GM12878 (cell line): ENCODE measurements at regions not wholly inside any gene's neighbourhood (a gene's known extent, or its start where the extent isn't known, plus 50 kb on each side); places are given as distances from the start of the nearest gene placed in this dataset.

Experiments
- ATAC-seq: fragments of 200-7000 bp; cut with Tn5 transposase; 3 replicates; pipeline ENCODE4 v1.9.1; 2020; ENCODE audit warnings: mild to moderate bottlenecking, moderate library complexity
- BruUV-seq: library from RNA; stranded (reverse); fragments of 400-500 nt; replicated peaks from 2 replicates; lab custom pipeline; 2021; lab: Mats Ljungman, UMichigan
- CTCF ChIA-PET: fragments of 300-600 bp; sonication (Branson Sonifier 250); formaldehyde crosslinking; extraction: SDS; loops from one replicate; lab custom pipeline; 2021; ENCODE audit warnings: inconsistent platforms; lab: Yijun Ruan, JAX
- POLR2A ChIA-PET: fragments of 350-600 bp; formaldehyde crosslinking; extraction: SDS; loops from one replicate; lab custom pipeline; 2021; ENCODE audit warnings: inconsistent platforms; lab: Charles Lee
- RAD21 ChIA-PET: fragments of 300-600 bp; sonication (Branson Sonifier 250); formaldehyde crosslinking; loops from one replicate; lab custom pipeline; 2023; ENCODE audit warnings: antibody characterized with exemption; ENCODE audit not compliant: unreplicated experiment; lab: Charles Lee
- SMC1A ChIA-PET: fragments of 300-600 bp; sonication (Branson Sonifier 250); formaldehyde crosslinking; loops from one replicate; lab custom pipeline; 2023; ENCODE audit not compliant: unreplicated experiment, uncharacterized antibody; lab: Charles Lee
- DNase-seq: peaks from one replicate; pipeline ENCODE4 v3.0.0-alpha.2; 2011; ENCODE audit warnings: low read depth, low spot score
- FAIRE-seq: peaks from 3 replicates; lab custom pipeline; 2011; peaks lifted over from hg19 to GRCh38; lab: Jason Lieb, UNC
- H2AFZ ChIP-seq: 2 replicates; pipeline ENCODE4 v1.6.0; 2011; ENCODE audit warnings: low read depth, low read length, control low read depth; ENCODE audit not compliant: control insufficient read depth
- H3K27ac ChIP-seq: 2 replicates; pipeline ENCODE4 v1.5.1; 2011; ENCODE audit warnings: control low read depth; ENCODE audit not compliant: control insufficient read depth, insufficient read depth
- H3K27me3 ChIP-seq, 2 experiments: replicated peaks in 1 of 2; 2 replicates each; pipeline versions ENCODE4 v1.6.0 to v1.6.1; 2011; ENCODE audit warnings: low read length in 1 of 2; ENCODE audit not compliant: control insufficient read depth in 2 of 2, insufficient read depth in 2 of 2
- H3K36me3 ChIP-seq, 2 experiments: 2 replicates each; pipeline ENCODE4 v1.5.1; 2011; ENCODE audit warnings: low read length in 1 of 2; ENCODE audit not compliant: control insufficient read depth in 2 of 2, insufficient read depth in 2 of 2
- H3K4me1 ChIP-seq: 2 replicates; pipeline ENCODE4 v1.6.1; 2011; ENCODE audit warnings: mild to moderate bottlenecking, low read length, moderate library complexity, mixed read lengths; ENCODE audit not compliant: control insufficient read depth, insufficient read depth
- H3K4me2 ChIP-seq: 2 replicates; pipeline ENCODE4 v1.6.0; 2011; ENCODE audit warnings: control low read depth; ENCODE audit not compliant: control insufficient read depth, insufficient read depth
- H3K4me3 ChIP-seq: fragments of 200-600 bp; sonication (generic); 2 replicates; pipeline ENCODE4 v1.5.1; 2016
- H3K79me2 ChIP-seq: 2 replicates; pipeline ENCODE4 v1.6.0; 2011; ENCODE audit warnings: low read length; ENCODE audit not compliant: control insufficient read depth, insufficient read depth
- H3K9ac ChIP-seq: 2 replicates; pipeline ENCODE4 v1.8.0; 2011; ENCODE audit warnings: low read length, control low read depth, mixed read lengths; ENCODE audit not compliant: control insufficient read depth, insufficient read depth
- H3K9me3 ChIP-seq: replicated peaks from 3 replicates; pipeline ENCODE4 v1.5.1; 2011; ENCODE audit warnings: mild to moderate bottlenecking, low read length; ENCODE audit not compliant: control insufficient read depth, insufficient read depth
- H4K20me1 ChIP-seq: 2 replicates; pipeline ENCODE4 v1.6.0; 2011; ENCODE audit not compliant: control insufficient read depth, insufficient read depth
- ATF3 ChIP-seq: IDR thresholded peaks from 2 replicates; pipeline ENCODE4 v1.6.1; 2011; ENCODE audit warnings: low read depth, mild to moderate bottlenecking, low read length, moderate library complexity, borderline replicate concordance; ENCODE audit errors: extremely low read depth
- BCL11A ChIP-seq: IDR thresholded peaks from 2 replicates; pipeline ENCODE4 v1.6.1; 2011; ENCODE audit warnings: low read depth, low read length
- EP300 ChIP-seq, 2 experiments: fragments of 150-350 bp in 1 of 2; IDR thresholded peaks; 2 replicates each; pipeline ENCODE4 v1.6.1; 2011 to 2012; ENCODE audit warnings: low read depth in 2 of 2, low read length in 2 of 2, borderline replicate concordance in 1 of 2, improper control_type of control experiment in 1 of 2, inconsistent platforms in 1 of 2; ENCODE audit not compliant: control insufficient read depth in 1 of 2
- ETV6 ChIP-seq, 2 experiments: fragments of 450-650 bp in 1 of 2; IDR thresholded peaks in 1 of 2; conservative IDR thresholded peaks in 1 of 2; 2 replicates each; pipeline ENCODE4 v1.6.1; 2014; ENCODE audit warnings: antibody characterized with exemption in 1 of 2, borderline replicate concordance in 1 of 2, low read depth in 1 of 2, mild to moderate bottlenecking in 1 of 2, moderate library complexity in 1 of 2
- FOXM1 ChIP-seq: IDR thresholded peaks from 2 replicates; pipeline ENCODE4 v1.6.1; 2012; ENCODE audit warnings: low read depth, mild to moderate bottlenecking, inconsistent platforms, low read length, moderate library complexity
- HDAC2 ChIP-seq: fragments of 200-600 bp; sonication (generic); IDR thresholded peaks from 2 replicates; pipeline ENCODE4 v1.6.1; 2017
- KAT2A ChIP-seq: conservative IDR thresholded peaks from 2 replicates; pipeline ENCODE4 v1.6.1; 2011; ENCODE audit warnings: low read depth, low read length; ENCODE audit not compliant: control insufficient read depth
- KLF5 ChIP-seq: fragments of 450-650 bp; IDR thresholded peaks from 2 replicates; pipeline ENCODE4 v1.6.1; 2014; ENCODE audit warnings: mild to moderate bottlenecking; ENCODE audit not compliant: partially characterized antibody
- MYC ChIP-seq: IDR thresholded peaks from 2 replicates; pipeline ENCODE4 v1.6.1; 2011; ENCODE audit warnings: mild to moderate bottlenecking, low read length, moderate library complexity, inconsistent platforms; ENCODE audit not compliant: insufficient read depth, insufficient replicate concordance, insufficient read length, severe bottlenecking
- NR2C2 ChIP-seq: IDR thresholded peaks from 2 replicates; pipeline ENCODE4 v1.6.1; 2011; ENCODE audit warnings: borderline replicate concordance, low read depth; ENCODE audit not compliant: control insufficient read depth, insufficient read length
- NRF1 ChIP-seq: conservative IDR thresholded peaks from 2 replicates; pipeline ENCODE4 v1.6.1; 2011; ENCODE audit warnings: mild to moderate bottlenecking, low read depth, low read length, improper control_type of control experiment
- PAX8 ChIP-seq: fragments of 450-650 bp; IDR thresholded peaks from 2 replicates; pipeline ENCODE4 v1.6.1; 2017; ENCODE audit warnings: mild to moderate bottlenecking, moderate library complexity
- RBBP5 ChIP-seq: fragments of 200-600 bp; sonication (generic); conservative IDR thresholded peaks from 2 replicates; pipeline ENCODE4 v1.6.1; 2016
- SKIL ChIP-seq: fragments of 450-650 bp; IDR thresholded peaks from 2 replicates; pipeline ENCODE4 v1.6.1; 2017; ENCODE audit warnings: mild to moderate bottlenecking, low read depth, inconsistent platforms; ENCODE audit not compliant: poor library complexity, severe bottlenecking
- SMC3 ChIP-seq: IDR thresholded peaks from 2 replicates; pipeline ENCODE4 v1.6.1; 2011; ENCODE audit warnings: low read length, improper control_type of control experiment, borderline replicate concordance
- ZNF207 ChIP-seq: fragments of 450-650 bp; IDR thresholded peaks from 2 replicates; pipeline ENCODE4 v1.6.1; 2014; ENCODE audit warnings: antibody characterized with exemption, mild to moderate bottlenecking, borderline replicate concordance
- ZNF274 ChIP-seq: IDR thresholded peaks from one replicate; pipeline ENCODE4 v1.8.0; 2011; ENCODE audit not compliant: insufficient read length, insufficient read depth
- in situ Hi-C: fragments of 300-500 bp; cut with MboI; formaldehyde crosslinking; loops from 9 replicates; pipeline ENCODE4 v1.14.3; 2018; ENCODE audit warnings: mixed read lengths
- intact Hi-C: fragments of 100-400 bp; cut with micrococcal nuclease; formaldehyde crosslinking; loops from one replicate; pipeline ENCODE4 v1.14.2; 2022; ENCODE audit not compliant: unreplicated experiment

- no peaks in the 10 kb centered on the region for H3K4me1 ChIP-seq
- in situ Hi-C loops, result no loop called here
- no peak overlapping the region for H3K27ac ChIP-seq
- H3K4me3 ChIP-seq, result no peak overlapping the region
- no peak for TF ChIP-seq ETV6 (conservative IDR thresholded peaks at IDR 0.05 in 1 of 2, IDR thresholded peaks at IDR 0.05 in 1 of 2; ENCODE audit: borderline replicate concordance in 1 of 2, low read depth in 1 of 2)
- no peak for TF ChIP-seq HDAC2
- no peak for TF ChIP-seq FOXM1
- no peak for TF ChIP-seq RBBP5
- no peak for TF ChIP-seq KAT2A
- TF ChIP-seq NRF1, result no peak
- no peak for TF ChIP-seq ATF3
- no peak for TF ChIP-seq PAX8
- TF ChIP-seq SMC3, result no peak
- no peak for TF ChIP-seq MYC
- no peak for TF ChIP-seq SKIL
- TF ChIP-seq ZNF274, result no peak
- no peak for TF ChIP-seq NR2C2
- TF ChIP-seq ZNF207, result no peak
- no peak for TF ChIP-seq BCL11A
- TF ChIP-seq KLF5, result no peak
- TF ChIP-seq EP300 (IDR thresholded peaks at IDR 0.05; ENCODE audit: borderline replicate concordance in 1 of 2, control insufficient read depth in 1 of 2, low read depth in 2 of 2, low read length in 2 of 2), result no peak
- SMC1A ChIA-PET, result interaction anchor here (1.2 kb wide), 1 partner anchor 16 kb away, joined by 3 read pairs; no protein-coding TSS in a partner anchor
- H3K79me2 ChIP-seq, result no peaks in the 10 kb centered on the region
- CTCF ChIA-PET, result interaction anchor here (1.3 kb wide), 1 partner anchor 523 kb away, joined by 3 read pairs; no protein-coding TSS in a partner anchor
- DNase-seq (no peak), FAIRE-seq (no peak), ATAC-seq (no peak)
- no peaks in the 10 kb centered on the region for H3K9me3 ChIP-seq
- no peaks in the 10 kb centered on the region for H3K27me3 ChIP-seq
- RAD21 ChIA-PET, result interaction anchor here (0.6 to 1.2 kb wide), 2 partner anchors 15 to 18 kb away, joined by 3 read pairs; no protein-coding TSS in a partner anchor
- POLR2A ChIA-PET, result no interaction called here
- no peaks in the 10 kb centered on the region for H3K36me3 ChIP-seq
- H3K4me2 ChIP-seq, result no peak overlapping the region
- H4K20me1 ChIP-seq, result no peaks in the 10 kb centered on the region
- intact Hi-C loops, result no loop called here
- H3K9ac ChIP-seq, result no peak overlapping the region
- no TSS peak for BruUV-seq
- H2AFZ ChIP-seq, result no peak overlapping the region
Observed at GRCh38 chr20:39792334-39792733, 830.2 kb downstream of the DHX35 start.
